Peyer's patch (tissue), 4 donors: ENCODE measurements at regions not wholly inside any gene's neighbourhood (a gene's known extent, or its start where the extent isn't known, plus 50 kb on each side); places are given as distances from the start of the nearest gene placed in this dataset.

ENCODE experiments used
- POLR2A ChIP-seq, 2 donors: fragments of 450-650 bp; IDR thresholded peaks; one replicate each; pipeline ENCODE4 v1.5.1; 2017; ENCODE audit warnings: antibody characterized with exemption in 2 of 2, mild to moderate bottlenecking in 2 of 2, moderate library complexity in 2 of 2
- TF ChIP-seq, protein P1 (sequence below), 6 experiments: fragments of 450-650 bp in 4 of 6; fragments of 200-600 bp in 2 of 6; sonication (generic) in 1 of 6; IDR thresholded peaks; one replicate each; pipeline ENCODE4 v1.5.1; 2017 to 2019; ENCODE audit warnings: antibody characterized with exemption in 6 of 6, mild to moderate bottlenecking in 3 of 6, moderate library complexity in 1 of 6

DNA sequence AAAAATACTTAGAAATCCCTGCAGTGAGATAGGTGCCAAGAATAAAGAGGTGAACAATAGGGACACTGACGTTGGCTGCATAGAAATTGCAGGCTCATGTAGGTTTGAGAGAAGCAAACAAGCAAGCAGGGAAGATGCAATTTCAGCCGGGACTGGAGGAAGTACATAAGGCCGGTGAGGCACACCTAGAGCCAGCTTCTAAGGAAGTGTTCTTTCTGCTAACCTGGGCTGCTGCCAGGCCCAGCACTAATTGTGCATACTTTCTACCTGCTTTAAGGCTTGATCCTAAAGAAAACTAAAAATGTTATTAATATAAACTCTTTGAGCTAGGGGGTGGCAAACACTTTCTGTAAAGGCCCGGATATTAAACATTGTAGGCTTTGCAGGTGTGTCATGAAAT is 71.0 kb downstream of the LMO4 start:
- TF ChIP-seq, protein P1, sequence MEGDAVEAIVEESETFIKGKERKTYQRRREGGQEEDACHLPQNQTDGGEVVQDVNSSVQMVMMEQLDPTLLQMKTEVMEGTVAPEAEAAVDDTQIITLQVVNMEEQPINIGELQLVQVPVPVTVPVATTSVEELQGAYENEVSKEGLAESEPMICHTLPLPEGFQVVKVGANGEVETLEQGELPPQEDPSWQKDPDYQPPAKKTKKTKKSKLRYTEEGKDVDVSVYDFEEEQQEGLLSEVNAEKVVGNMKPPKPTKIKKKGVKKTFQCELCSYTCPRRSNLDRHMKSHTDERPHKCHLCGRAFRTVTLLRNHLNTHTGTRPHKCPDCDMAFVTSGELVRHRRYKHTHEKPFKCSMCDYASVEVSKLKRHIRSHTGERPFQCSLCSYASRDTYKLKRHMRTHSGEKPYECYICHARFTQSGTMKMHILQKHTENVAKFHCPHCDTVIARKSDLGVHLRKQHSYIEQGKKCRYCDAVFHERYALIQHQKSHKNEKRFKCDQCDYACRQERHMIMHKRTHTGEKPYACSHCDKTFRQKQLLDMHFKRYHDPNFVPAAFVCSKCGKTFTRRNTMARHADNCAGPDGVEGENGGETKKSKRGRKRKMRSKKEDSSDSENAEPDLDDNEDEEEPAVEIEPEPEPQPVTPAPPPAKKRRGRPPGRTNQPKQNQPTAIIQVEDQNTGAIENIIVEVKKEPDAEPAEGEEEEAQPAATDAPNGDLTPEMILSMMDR (IDR thresholded peaks at IDR 0.05): no peak
- no peak for TF ChIP-seq POLR2A (IDR thresholded peaks at IDR 0.05)
